ENCODE measurements at regions not wholly inside any gene's neighbourhood (a gene's known extent, or its start where the extent isn't known, plus 50 kb on each side); places are given as distances from the start of the nearest gene placed in this dataset.
"Not testable (repeated sequence)": the region's sequence is repeated elsewhere in the genome, so short reads cannot be mapped to it uniquely, and the experiment has no call there.

DNA sequence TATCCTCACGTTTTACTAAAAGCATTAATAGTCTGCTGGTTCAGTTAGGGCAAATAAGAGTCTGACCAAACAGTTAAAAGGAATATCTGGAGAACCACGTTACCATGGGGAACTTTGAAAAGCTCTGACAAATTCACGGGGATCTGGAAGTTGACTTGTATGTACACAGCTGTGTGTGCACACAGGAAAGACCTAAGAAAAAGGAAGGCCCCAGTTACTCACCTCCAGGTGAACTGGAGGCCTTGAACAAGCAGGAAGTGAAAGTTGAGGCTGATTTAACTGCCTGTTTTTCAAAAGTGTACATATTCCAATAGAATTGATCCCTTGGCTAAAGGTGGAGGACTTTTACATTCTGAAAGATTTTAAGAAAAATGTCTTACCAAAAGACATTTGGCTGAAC, 1891.6 kb upstream of the PCDH20 start:
- no peak for FAIRE-seq
- DNase-seq (ENCODE audit: insufficient read length, low spot score): no peak

DNA sequence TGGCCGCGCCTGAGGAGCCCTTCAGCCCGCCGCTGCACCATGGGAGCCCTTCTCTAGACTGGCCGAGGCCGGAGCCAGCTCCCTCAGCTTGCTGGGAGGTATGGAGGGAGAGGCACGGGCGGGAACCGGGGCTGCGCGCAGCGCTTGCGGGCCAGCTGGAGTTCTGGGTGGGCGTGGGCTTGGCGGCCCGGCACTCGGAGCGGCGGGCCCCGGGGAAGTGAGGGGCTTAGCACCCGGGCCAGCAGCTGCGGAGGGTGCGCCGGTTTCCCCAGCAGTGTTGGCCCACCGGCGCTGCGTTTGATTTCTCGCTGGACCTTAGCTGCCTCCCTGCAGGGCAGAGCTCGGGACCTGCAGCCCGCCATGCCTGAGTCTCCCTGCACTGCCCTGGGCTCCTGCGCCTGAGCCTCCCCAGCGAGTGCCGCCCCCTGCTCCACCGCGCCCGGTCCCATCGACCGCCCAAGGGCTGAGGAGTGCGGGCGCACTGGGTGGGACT, 1890.0 kb upstream of the PCDH20 start:
- no peak for DNase-seq (ENCODE audit: insufficient read length, low spot score)
- FAIRE-seq: no peak

DNA sequence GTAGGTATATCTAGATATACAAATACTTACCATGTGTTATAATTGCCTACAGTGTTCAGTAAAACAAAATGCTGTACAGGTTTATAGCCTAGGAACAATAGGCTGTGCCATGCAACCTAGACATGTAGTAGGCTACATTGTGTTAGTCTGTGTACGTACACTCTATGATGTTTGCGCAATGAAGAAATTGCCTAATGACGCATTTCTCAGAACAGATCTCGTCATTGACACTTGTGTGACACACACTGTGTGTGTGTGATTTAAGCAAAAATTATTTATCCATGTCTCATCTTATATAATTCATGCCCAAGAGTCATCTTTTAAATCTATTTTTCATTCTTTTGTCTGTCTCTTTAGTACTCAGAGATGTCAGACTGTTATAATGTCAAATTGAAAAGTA, 1888.8 kb upstream of the PCDH20 start:
- DNase-seq (ENCODE audit: insufficient read length, low spot score) (no peak), FAIRE-seq (no peak)

DNA sequence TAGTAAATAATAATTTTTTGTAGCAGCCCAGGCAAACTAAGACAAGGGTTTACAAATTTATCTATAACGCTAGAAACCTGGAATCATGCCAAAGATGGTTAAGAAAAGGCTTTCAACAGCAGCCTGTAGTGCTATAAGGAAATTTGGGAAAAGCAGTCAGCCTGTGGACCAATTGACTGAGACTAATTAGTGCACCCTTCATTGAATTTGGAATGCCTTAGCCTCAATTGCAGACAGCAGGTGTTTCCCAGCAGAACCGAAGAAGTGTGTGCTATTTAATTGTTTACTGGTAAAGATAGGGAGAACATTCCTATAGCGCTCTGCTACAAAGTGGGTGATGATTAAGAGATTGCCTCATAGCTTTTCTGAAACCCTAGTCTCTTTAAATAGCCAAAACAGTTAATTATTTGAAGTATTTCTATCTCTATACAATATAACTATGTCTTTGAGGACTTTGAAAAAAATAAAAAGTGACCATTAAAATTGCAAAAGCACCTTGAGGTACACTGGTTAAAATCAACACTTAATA, 1884.3 kb upstream of the PCDH20 start:
- DNase-seq (ENCODE audit: insufficient read length, low spot score) (no peak), FAIRE-seq (no peak)

DNA sequence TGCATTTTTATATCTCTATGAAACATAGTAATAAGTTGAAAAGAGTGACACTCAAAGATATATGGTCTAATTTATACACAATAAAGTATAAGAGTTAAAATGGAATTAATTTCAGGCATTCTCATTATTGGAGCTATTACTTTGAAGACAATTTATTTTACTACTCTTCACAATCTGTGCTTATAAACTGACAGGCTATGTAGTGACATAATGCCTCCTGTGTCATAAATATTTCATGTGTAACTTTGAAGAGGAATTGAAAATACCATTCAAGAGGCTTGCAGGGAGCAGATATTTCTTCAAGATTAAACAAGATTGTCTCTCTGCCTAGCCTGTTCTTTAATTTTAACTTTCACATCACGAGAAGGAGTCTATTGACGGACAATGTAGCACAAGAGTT, 1881.5 kb upstream of the PCDH20 start:
- no peak for FAIRE-seq

DNA sequence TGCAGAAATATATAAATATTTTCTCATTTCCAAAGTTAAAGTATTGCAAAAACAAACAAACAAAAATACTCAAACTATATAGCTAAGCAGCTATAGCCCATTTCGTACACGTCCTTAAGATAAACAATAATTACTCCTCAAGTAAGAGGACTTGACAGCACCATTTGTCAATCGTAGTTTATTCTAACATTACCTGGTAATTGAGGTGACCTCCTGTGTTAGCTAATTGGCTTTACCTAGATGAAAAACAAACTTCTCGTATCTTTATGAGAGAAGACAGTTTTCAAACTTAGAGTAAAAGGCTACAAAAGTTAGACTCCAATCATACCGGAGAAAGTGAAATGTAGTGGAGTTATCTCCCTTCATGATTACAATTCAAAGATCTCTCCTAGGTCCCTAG, 1876.1 kb upstream of the PCDH20 start:
- DNase-seq (ENCODE audit: insufficient read length, low spot score): no peak
- FAIRE-seq: no peak

More for the DNA sequence above, 1881.5 kb upstream of the PCDH20 start:
- DNase-seq (ENCODE audit: insufficient read length, low spot score): no peak

DNA sequence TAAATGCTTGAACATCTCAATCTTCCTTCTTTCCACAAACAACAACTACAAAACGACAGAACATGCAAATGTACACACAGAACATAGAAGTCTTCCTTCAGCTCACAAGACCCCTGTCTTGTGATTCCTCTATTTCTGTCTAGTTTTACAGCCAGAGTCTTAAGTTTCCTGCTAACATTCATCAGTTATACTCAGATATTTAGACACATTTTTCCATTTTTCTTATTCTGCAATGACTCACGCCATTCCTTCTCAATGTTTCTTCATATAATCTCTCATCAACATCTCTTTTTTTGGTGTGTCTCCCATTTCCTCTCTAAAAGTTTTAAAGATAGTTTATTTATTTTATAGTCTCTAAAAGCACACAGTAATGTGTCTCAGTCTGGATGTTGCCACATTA, 1872.9 kb upstream of the PCDH20 start:
- DNase-seq (ENCODE audit: insufficient read length, low spot score): no peak
- FAIRE-seq: no peak

DNA sequence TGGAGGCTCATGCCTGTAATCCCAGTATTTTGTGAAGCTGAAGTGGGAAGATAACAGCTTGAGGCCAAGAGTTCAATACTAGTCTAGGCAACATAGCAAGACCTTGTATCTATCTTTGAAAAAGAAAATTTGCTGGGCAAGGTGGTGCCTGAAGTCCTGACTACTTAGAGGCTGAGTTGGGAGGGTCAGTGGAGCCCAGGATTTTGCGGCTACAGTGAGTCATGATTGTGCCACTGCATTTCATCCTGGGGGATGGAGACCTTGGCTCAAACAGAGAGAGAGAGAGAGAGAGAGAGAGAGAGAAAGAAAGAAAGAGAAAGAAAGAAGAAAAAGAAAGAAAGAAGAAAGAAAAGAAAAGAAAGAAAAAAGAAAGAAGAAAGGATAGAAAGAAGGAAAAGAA, 1872.3 kb upstream of the PCDH20 start:
- no peak for DNase-seq (ENCODE audit: insufficient read length, low spot score)
- FAIRE-seq: no peak

DNA sequence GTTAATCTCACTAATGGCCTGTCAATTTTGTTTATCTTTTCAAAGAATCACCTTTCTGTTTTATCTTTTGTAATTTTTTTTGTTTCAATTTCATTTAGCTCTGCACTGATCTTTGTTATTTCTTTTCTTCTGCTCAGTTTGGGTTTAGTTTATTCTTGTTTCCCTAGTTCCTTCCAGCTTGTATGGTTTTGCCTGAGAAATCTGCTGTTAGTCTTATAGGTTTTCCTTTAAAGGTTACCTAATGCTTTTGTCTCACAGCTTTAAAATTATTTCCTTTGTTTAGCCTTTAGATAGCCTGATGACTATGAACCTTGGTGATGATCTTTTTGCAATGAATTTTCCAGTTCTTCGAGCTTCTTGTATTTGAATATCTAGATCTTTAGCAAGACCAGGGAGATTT, 1869.8 kb upstream of the PCDH20 start:
- no peak for FAIRE-seq

DNA sequence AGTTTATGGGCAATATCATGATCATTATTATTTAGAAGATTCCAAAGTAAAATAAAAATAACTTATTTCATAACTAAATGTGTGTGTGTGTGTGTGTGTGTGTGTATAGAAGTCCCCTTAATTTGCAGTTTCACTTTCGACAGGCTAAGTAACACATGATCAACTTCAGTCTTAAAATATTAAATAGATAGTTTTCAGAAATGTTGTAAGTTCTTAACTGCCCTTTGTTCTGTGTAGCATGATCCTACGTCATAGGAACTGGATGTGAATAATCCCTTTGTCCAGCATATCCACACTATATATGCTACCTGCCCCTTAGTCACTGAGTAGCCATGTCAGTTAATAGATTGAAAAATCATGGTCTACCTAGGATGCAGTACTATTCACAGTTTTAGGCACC, 1863.5 kb upstream of the PCDH20 start:
- DNase-seq (ENCODE audit: insufficient read length, low spot score) (no peak), FAIRE-seq (no peak)

More for the DNA sequence above, 1869.8 kb upstream of the PCDH20 start:
- DNase-seq (ENCODE audit: insufficient read length, low spot score): no peak

DNA sequence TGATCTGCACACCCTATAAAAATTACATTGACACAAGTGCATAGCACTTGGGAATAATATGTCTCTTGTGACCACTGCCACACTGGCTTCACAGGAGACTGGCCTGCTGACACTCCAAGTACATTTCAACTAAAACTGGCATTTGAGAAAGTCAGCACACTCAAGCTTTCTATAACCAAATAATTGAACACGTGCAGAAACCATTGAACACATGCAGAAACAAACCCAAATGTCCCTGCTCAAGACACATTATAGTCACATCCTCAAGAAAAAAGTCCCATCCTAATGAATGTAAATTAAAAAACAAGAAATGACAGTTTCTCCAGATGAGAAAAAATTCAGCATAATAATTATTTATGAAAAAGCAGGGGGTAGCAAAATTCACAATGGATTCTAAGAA, 1859.1 kb upstream of the PCDH20 start:
- no peak for DNase-seq (ENCODE audit: insufficient read length, low spot score)

DNA sequence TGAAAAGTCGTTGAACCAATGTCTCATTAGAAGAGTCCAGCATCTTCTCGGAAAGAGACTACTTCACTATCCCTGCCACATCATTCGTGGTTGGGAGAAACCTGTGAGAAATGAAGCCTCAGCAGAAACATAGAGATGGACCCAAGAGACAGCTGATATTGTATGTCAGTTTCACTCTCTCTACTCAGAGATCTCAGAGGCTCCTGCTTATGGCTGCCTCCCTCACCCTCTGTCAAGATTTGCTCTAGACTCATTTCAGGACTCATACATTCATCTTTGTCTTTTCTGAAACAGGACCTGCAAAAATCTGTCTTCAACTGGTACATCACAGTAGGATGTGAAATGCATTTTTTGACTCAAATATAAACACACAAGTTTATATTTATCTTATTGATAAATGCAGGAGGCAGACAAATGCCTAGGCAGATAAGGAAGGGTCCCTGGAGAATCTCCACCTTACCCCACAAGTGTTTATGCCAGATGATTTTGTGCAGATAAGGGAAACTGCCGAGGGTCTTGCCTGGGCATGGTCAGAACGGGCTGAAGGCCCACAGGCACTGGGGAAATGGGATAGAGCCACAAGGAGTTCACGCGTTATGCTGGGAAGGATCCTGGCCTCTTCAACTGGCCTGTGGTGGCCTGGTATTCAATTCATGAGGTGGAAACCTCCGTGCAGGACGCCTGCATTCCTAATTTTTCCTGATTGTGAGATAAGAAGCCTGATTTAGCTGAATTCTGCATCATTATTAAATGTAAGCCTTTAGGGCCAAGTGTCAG, 1834.0 kb upstream of the PCDH20 start:
- FAIRE-seq (no peak), DNase-seq (ENCODE audit: insufficient read length, low spot score) (no peak)

More for the DNA sequence above, 1859.1 kb upstream of the PCDH20 start:
- no peak for FAIRE-seq

DNA sequence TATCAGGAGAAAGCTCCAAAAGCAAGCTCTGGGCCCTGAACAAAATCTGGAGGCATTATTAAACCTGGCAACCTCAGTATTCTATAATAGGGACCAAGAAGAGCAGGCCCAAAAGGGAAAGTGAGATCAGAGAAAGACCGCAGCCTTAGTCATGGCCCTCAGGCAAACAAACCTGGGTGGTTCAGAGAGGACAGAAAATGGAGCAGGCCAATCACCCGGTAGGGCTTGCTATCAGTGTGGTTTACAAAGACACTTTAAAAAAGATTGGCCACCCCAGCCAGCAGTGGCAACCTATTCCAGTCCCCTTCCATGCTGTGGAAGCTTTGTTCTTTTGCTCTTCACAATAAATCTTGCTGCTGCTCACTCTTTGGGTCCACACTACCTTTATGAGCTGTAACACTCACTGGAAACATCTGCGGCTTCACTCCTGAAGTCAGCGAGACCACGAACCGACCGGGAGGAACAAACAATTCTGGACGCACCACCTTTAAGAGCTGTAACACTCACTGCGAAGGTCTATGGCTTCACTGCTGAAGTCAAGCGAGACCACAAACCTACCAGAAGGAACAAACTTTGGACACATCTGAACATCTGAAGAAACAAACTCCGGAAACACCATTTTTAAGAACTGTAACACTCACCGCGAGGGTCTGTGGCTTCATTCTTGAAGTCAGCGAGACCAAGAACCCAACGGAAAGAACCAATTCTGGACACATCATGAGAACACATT, 1821.2 kb upstream of the PCDH20 start:
- not testable (repeated sequence) for DNase-seq (ENCODE audit: insufficient read length, low spot score); FAIRE-seq

DNA sequence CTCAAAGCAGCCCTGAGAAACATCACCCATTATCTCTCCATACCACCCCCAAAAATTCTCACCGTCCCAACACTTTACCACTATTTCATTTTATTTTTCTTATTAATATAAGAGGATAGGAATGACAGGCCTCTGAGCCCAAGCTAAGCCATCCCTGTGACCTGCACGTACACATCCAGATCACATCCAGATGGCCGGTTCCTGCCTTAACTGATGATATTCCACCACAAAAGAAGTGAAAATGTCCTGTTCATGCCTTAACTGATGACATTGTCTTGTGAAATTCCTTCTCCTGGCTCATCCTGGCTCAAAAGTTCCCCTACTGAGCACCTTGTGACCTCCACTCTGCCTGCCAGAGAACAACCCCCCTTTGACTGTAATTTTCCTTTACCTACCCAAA, 1802.9 kb upstream of the PCDH20 start:
- not testable (repeated sequence) for DNase-seq (ENCODE audit: insufficient read length, low spot score); FAIRE-seq

DNA sequence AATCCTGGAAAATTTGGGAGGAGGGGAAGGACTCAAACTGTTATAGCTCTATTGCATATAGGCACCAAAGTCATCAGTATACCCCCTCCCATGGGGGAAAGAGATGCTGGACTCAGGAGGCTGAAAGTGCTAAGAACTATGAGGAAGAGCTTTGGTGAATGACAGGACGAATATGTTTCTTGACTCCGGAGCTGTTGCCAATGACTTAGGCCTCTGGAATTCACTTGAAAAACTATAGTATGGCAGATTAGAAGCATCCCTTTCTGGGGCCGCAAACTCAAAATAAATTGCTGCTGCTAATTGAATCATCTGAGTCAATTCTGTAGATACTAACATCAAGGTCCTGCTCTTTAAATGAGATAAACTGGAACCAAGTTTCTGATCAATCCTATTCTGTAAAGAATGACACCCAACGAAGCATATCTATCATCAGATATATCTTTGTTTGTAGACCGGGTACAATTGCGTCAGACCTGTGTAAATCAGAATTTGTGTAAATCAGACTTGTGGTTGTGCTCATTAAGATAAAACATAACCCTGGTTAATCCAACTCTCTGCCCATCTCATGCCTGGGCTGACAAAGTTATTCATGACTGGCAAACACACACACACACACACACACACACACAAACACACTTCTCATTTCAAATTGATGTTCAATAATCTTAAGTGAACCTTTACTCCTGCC, 1793.8 kb upstream of the PCDH20 start:
- FAIRE-seq: no peak
- no peak for DNase-seq (ENCODE audit: insufficient read length, low spot score)

DNA sequence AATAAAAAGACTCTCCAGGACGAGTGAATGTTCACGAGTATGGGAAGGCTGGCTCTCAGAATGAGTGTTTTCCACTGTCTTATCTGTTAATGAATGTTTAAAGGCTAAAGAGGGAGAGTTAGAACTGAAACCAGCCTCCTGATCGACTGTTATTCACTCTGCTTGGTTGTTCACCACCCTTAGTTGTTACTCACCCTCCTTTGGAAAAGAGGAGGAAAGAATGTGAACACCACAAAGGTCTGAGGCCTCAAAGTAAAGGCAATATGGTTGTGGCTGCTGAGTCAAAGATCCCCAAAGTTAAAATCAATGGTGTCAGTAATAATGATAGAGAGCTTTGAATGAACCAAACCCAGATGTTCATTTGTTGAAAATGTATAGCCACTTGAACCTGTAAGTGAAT, 1793.2 kb upstream of the PCDH20 start:
- FAIRE-seq: no peak
- DNase-seq (ENCODE audit: insufficient read length, low spot score): no peak

DNA sequence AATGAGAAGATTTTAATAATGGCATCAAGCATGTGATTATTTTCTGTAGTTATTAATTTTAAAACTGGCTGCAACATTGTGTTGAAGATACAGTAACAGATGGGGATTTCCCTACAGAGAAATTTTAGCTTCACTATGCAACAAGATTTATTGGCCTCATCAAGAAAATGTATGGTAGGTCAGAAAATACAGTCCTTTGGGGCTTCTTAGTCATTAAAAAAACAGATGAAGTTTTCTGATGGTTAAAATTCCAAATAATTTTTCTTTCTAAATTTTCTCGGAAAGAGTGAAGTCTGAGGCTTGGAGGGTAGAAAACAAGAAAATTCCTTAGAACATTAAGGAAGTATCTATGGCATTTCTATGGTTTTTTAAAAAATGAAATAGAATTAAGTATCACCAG, 1790.8 kb upstream of the PCDH20 start:
- no peak for DNase-seq (ENCODE audit: insufficient read length, low spot score)
- FAIRE-seq: no peak

DNA sequence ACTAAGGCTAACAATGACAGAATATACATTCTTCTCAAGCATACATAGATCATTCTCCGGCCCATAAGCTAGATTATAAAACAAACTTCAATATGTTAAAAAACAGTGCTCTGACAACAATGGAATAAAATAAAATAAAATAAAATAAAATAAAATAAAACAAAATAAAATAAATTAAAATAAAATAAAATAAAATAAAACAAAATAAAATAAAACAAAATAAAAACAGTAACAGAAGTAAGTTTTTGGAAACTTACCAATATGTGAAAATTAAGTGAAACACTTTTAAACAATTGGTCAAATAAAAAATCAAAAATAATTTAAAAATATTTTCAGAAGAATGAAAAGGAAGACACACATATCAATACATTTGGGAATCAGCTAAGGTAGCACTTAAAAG, 1785.8 kb upstream of the PCDH20 start:
- FAIRE-seq: no peak

DNA sequence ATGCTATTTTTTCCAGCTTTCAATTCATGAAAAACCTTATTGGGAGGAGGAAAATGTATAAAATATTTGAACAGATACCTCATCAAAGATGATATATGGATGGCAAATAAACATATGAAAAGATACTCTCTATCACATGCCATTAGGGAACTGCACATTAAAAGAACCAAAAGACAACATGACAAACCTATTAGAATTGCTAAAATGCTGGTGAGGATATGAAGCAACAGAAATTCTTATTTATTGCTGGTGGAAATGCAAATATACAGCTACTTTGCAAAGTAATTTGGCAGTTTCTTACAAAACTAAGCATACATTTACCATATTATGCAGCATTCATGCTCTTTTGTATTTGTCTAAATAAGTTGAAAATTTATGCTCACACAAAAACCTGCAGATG, 1783.9 kb upstream of the PCDH20 start:
- FAIRE-seq (no peak), DNase-seq (ENCODE audit: insufficient read length, low spot score) (no peak)

More for the DNA sequence above, 1785.8 kb upstream of the PCDH20 start:
- DNase-seq (ENCODE audit: insufficient read length, low spot score): no peak

DNA sequence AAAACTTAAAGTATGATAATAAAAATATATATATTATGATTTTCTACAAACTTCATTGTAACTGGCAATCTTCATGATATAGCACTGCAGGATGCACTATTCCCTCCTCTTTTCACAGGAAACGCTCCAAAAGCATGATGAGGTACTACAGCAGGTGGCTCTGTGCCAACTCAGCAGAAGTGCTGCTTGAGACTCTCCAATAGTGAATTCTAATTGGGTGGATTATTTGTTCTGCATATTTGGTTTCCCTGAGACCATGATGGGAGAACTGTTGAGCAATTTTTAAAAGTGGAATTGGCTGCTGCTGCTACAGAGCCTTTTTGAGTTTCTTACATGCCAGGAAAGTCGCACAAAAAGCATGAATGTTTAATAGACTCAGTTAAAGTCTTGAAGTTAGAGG, 1782.4 kb upstream of the PCDH20 start:
- no peak for DNase-seq (ENCODE audit: insufficient read length, low spot score)
- FAIRE-seq: no peak

DNA sequence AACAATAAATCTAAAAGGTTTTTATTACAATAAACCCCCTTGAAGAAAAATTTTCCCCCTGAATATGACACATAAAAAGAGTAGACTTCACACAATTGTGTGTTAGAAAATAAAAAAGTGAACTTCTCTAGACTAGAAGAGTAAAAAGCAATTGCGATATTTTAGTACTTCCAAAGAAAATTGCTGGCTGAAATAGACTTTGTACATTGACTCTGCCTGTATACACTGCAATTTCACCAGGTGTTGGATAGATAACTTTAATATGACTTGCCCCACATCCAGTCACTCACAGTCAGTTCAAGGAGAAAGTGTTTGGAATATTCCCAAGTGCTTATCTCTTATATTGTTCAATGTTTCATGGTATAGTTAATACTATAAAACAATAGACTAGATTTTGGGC, 1780.1 kb upstream of the PCDH20 start:
- FAIRE-seq: no peak
- no peak for DNase-seq (ENCODE audit: insufficient read length, low spot score)

Data from HTR-8/SVneo (cell line).